ENCODE measurements at regions not wholly inside any gene's neighbourhood (a gene's known extent, or its start where the extent isn't known, plus 50 kb on each side); places are given as distances from the start of the nearest gene placed in this dataset.

- Mint-ChIP-seq H3K27ac (no peak overlapping the region), H3K9me3 (peaks cover 2% of the 10 kb centered on the region), H3K4me1 (peaks cover 34% of the 10 kb centered on the region), H3K27me3 (no peaks in the 10 kb centered on the region), H3K4me3 (no peak overlapping the region), H3K36me3 (ENCODE audit: low read depth) (peaks cover 17% of the 10 kb centered on the region)
- DNase-seq: no peak
- CTCF ChIA-PET: interaction anchor here (1.4 kb wide), 1 partner anchor 11 kb away, joined by 3 read pairs; no protein-coding TSS in a partner anchor
- POLR2A ChIA-PET: no interaction called here
These were observed 181.6 kb downstream of the KLF12 start for GRCh38 chr13:73952648-73953047.

GRCh38 chr13:73948848-73949529 lies 185.2 kb downstream of the KLF12 start:
- Mint-ChIP-seq H3K4me3 (no peak overlapping the region), H3K27me3 (no peaks in the 10 kb centered on the region), H3K27ac (no peak overlapping the region), H3K4me1 (peaks cover 42% of the 10 kb centered on the region), H3K9me3 (no peaks in the 10 kb centered on the region), H3K36me3 (ENCODE audit: low read depth) (peaks cover 21% of the 10 kb centered on the region)
- ChIA-PET CTCF (no interaction called here), POLR2A (interaction anchor here (0.6 kb wide), 1 partner anchor 89 kb away, joined by 3 read pairs; no protein-coding TSS in a partner anchor)
- no peak for DNase-seq

GRCh38 chr13:73945871-73946270 lies 188.3 kb downstream of the KLF12 start:
- ChIA-PET CTCF (no interaction called here), POLR2A (no interaction called here)
- no peak for DNase-seq
- peaks cover 51% of the 10 kb centered on the region for H3K4me1 Mint-ChIP-seq
- H3K9me3 Mint-ChIP-seq: no peaks in the 10 kb centered on the region
- H3K4me3 Mint-ChIP-seq: no peak overlapping the region
- H3K27ac Mint-ChIP-seq: peak overlapping the region; percentile 41
- H3K36me3 Mint-ChIP-seq (ENCODE audit: low read depth): peaks cover 36% of the 10 kb centered on the region
- H3K27me3 Mint-ChIP-seq: no peaks in the 10 kb centered on the region

GRCh38 chr13:73945382-73945781 lies 188.8 kb downstream of the KLF12 start:
- Mint-ChIP-seq H3K4me1 (peaks cover 55% of the 10 kb centered on the region), H3K27me3 (no peaks in the 10 kb centered on the region), H3K4me3 (no peak overlapping the region), H3K27ac (peak overlapping the region; percentile 41), H3K9me3 (no peaks in the 10 kb centered on the region), H3K36me3 (ENCODE audit: low read depth) (peaks cover 36% of the 10 kb centered on the region)
- CTCF ChIA-PET: no interaction called here
- no peak for DNase-seq
- POLR2A ChIA-PET: no interaction called here

GRCh38 chr13:73943965-73944233 lies 190.3 kb downstream of the KLF12 start:
- H3K4me1 Mint-ChIP-seq: peaks cover 57% of the 10 kb centered on the region
- DNase-seq: no peak
- POLR2A ChIA-PET: no interaction called here
- H3K4me3 Mint-ChIP-seq: no peak overlapping the region
- no peaks in the 10 kb centered on the region for H3K27me3 Mint-ChIP-seq
- H3K27ac Mint-ChIP-seq: peak overlapping the region; percentile 76
- peaks cover 34% of the 10 kb centered on the region for H3K36me3 Mint-ChIP-seq (ENCODE audit: low read depth)
- H3K9me3 Mint-ChIP-seq: no peaks in the 10 kb centered on the region
- CTCF ChIA-PET: interaction anchor here (0.6 kb wide), 2 partner anchors 63 to 115 kb away, joined by 3 read pairs; no protein-coding TSS in a partner anchor

- H3K4me3 Mint-ChIP-seq: no peak overlapping the region
- POLR2A ChIA-PET: no interaction called here
These were observed 190.9 kb downstream of the KLF12 start for GRCh38 chr13:73943137-73943964.

GRCh38 chr13:73941752-73942151 lies 192.5 kb downstream of the KLF12 start:
- Mint-ChIP-seq H3K9me3 (no peaks in the 10 kb centered on the region), H3K36me3 (ENCODE audit: low read depth) (peaks cover 33% of the 10 kb centered on the region), H3K27me3 (no peaks in the 10 kb centered on the region), H3K4me1 (peaks cover 43% of the 10 kb centered on the region), H3K4me3 (no peak overlapping the region), H3K27ac (no peak overlapping the region)
- POLR2A ChIA-PET: no interaction called here
- no peak for DNase-seq
- CTCF ChIA-PET: interaction anchor here (0.8 to 1.0 kb wide), 3 partner anchors 10 to 102 kb away, joined by 3 read pairs; no protein-coding TSS in a partner anchor

More at GRCh38 chr13:73943137-73943964, 190.9 kb downstream of the KLF12 start:
- peaks cover 52% of the 10 kb centered on the region for H3K4me1 Mint-ChIP-seq
- CTCF ChIA-PET: interaction anchor here (0.6 kb wide), 2 partner anchors 63 to 115 kb away, joined by 3 read pairs; no protein-coding TSS in a partner anchor
- no peaks in the 10 kb centered on the region for H3K27me3 Mint-ChIP-seq
- peaks cover 36% of the 10 kb centered on the region for H3K36me3 Mint-ChIP-seq (ENCODE audit: low read depth)
- peak overlapping the region; percentile 76 for H3K27ac Mint-ChIP-seq
- DNase-seq: no peak
- H3K9me3 Mint-ChIP-seq: no peaks in the 10 kb centered on the region

GRCh38 chr13:73940098-73940497 lies 194.1 kb downstream of the KLF12 start:
- no peaks in the 10 kb centered on the region for H3K9me3 Mint-ChIP-seq
- peaks cover 28% of the 10 kb centered on the region for H3K36me3 Mint-ChIP-seq (ENCODE audit: low read depth)
- no peak overlapping the region for H3K27ac Mint-ChIP-seq
- CTCF ChIA-PET: interaction anchor here (0.6 kb wide), 1 partner anchor 1171 kb away, joined by 3 read pairs; no protein-coding TSS in a partner anchor
- no peak for DNase-seq
- H3K4me1 Mint-ChIP-seq: peaks cover 39% of the 10 kb centered on the region
- H3K27me3 Mint-ChIP-seq: no peaks in the 10 kb centered on the region
- POLR2A ChIA-PET: no interaction called here
- no peak overlapping the region for H3K4me3 Mint-ChIP-seq

- POLR2A ChIA-PET: no interaction called here
- Mint-ChIP-seq H3K4me3 (no peak overlapping the region), H3K27me3 (no peaks in the 10 kb centered on the region), H3K9me3 (no peaks in the 10 kb centered on the region), H3K27ac (peak overlapping the region; percentile 3), H3K4me1 (peaks cover 40% of the 10 kb centered on the region), H3K36me3 (ENCODE audit: low read depth) (peaks cover 28% of the 10 kb centered on the region)
- no peak for DNase-seq
- CTCF ChIA-PET: interaction anchor here (1.3 kb wide), 1 partner anchor 348 kb away, joined by 3 read pairs; no protein-coding TSS in a partner anchor
These were observed 194.6 kb downstream of the KLF12 start for GRCh38 chr13:73939603-73940002.

GRCh38 chr13:73939071-73939380 lies 195.2 kb downstream of the KLF12 start:
- no peak overlapping the region for H3K4me3 Mint-ChIP-seq
- no peaks in the 10 kb centered on the region for H3K9me3 Mint-ChIP-seq
- CTCF ChIA-PET: interaction anchor here (1.2 to 1.3 kb wide), 2 partner anchors 10 to 348 kb away, joined by 3 to 4 read pairs; no protein-coding TSS in a partner anchor
- H3K4me1 Mint-ChIP-seq: peaks cover 42% of the 10 kb centered on the region
- no peaks in the 10 kb centered on the region for H3K27me3 Mint-ChIP-seq
- DNase-seq: no peak
- H3K27ac Mint-ChIP-seq: no peak overlapping the region
- POLR2A ChIA-PET: no interaction called here
- H3K36me3 Mint-ChIP-seq (ENCODE audit: low read depth): peaks cover 28% of the 10 kb centered on the region

- Mint-ChIP-seq H3K36me3 (ENCODE audit: low read depth) (peaks cover 27% of the 10 kb centered on the region), H3K4me3 (no peak overlapping the region), H3K27me3 (no peaks in the 10 kb centered on the region), H3K27ac (no peak overlapping the region), H3K4me1 (peaks cover 41% of the 10 kb centered on the region), H3K9me3 (no peaks in the 10 kb centered on the region)
- ChIA-PET CTCF (interaction anchor here (1.2 to 1.3 kb wide), 2 partner anchors 10 to 349 kb away, joined by 3 to 4 read pairs; no protein-coding TSS in a partner anchor), POLR2A (no interaction called here)
- no peak for DNase-seq
These were observed 195.7 kb downstream of the KLF12 start for GRCh38 chr13:73938372-73939070.

GRCh38 chr13:73937441-73937840 lies 196.8 kb downstream of the KLF12 start:
- CTCF ChIA-PET: interaction anchor here (0.9 kb wide), 1 partner anchor 25 kb away, joined by 3 read pairs; no protein-coding TSS in a partner anchor
- no peaks in the 10 kb centered on the region for H3K9me3 Mint-ChIP-seq
- H3K27ac Mint-ChIP-seq: no peak overlapping the region
- no peaks in the 10 kb centered on the region for H3K27me3 Mint-ChIP-seq
- POLR2A ChIA-PET: no interaction called here
- peaks cover 20% of the 10 kb centered on the region for H3K36me3 Mint-ChIP-seq (ENCODE audit: low read depth)
- H3K4me1 Mint-ChIP-seq: peaks cover 35% of the 10 kb centered on the region
- H3K4me3 Mint-ChIP-seq: no peak overlapping the region
- no peak for DNase-seq

- H3K27ac Mint-ChIP-seq: no peak overlapping the region
- CTCF ChIA-PET: no interaction called here
- DNase-seq: no peak
- H3K4me3 Mint-ChIP-seq: no peak overlapping the region
- H3K36me3 Mint-ChIP-seq (ENCODE audit: low read depth): peaks cover 8% of the 10 kb centered on the region
- POLR2A ChIA-PET: no interaction called here
- peaks cover 34% of the 10 kb centered on the region for H3K4me1 Mint-ChIP-seq
- H3K9me3 Mint-ChIP-seq: no peaks in the 10 kb centered on the region
- H3K27me3 Mint-ChIP-seq: no peaks in the 10 kb centered on the region
These were observed 198.2 kb downstream of the KLF12 start for GRCh38 chr13:73935991-73936390.

Data from activated CD4-positive, alpha-beta T cell treated with anti-CD3 and anti-CD28 coated beads, Interleukin-2, amount 10 ng/mL, durations not matched to agents 7 days and 5 days (primary cell).